Left renal pelvis (tissue), 4 donors: ENCODE measurements at regions not wholly inside any gene's neighbourhood (a gene's known extent, or its start where the extent isn't known, plus 50 kb on each side); places are given as distances from the start of the nearest gene placed in this dataset.
"Not testable (repeated sequence)": the region's sequence is repeated elsewhere in the genome, so short reads cannot be mapped to it uniquely, and the experiment has no call there.

ENCODE experiments used
- DNase-seq, 4 donors: peaks; one replicate each; pipeline ENCODE4 v3.0.0-alpha.2; 2013; ENCODE audit warnings: low read depth in 4 of 4, low spot score in 3 of 4

DNA sequence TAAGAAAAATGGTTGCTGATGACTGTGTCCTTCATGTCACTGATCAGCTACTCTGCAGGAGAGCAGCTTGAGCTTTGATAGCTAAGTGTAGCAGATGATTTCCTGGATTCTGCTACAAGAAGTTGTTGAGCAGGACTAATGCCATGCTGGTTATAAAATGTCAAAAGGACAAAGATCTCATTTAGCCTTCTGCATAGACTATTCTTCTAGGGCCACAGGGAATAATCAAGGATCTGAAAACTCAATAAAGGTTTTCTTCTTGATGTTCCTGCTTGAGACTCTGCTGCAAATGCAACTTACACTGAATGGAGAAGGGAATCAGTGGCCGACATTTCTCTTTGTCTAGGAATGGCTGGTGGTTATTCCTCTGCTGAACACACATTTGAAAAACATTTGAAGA is 360.3 kb upstream of the PTCHD4 start:
- DNase-seq, result no peak

DNA sequence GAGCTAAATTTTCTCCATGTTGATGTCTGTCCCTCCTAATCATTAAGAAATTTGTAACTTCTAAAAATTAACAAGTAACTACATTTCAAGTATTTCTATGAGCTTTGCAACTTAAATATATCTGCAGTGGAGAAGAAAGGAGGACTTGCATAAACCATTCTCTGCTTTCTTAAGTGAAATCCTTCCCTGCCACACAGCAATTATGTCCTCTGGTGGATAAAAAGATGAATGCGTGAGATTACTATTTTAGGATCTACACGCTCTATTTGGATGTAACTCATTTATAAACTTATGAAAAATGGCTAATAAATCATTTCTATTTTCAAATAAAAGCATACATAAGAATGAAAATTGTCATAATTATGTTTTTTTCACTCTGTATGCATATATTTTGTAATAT is 338.0 kb upstream of the PTCHD4 start:
- no peak for DNase-seq

DNA sequence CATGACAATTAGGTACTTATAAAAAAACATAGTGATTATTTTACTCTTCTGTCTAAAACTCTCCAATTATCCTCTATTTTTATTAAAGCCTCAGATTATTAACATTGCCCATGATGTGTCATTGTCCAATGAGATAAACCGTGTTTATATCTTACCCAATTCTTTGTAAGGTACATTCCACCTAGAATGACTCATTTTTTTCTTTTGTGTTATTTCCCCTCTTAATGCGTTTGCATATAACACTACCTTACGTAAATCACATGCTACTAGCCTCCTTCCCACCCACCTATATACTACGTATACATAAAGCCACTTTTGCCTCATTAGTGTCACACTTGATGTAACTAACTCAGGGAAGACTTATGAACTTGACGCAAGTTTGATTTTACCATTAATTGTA is 336.3 kb upstream of the PTCHD4 start:
- DNase-seq, result no peak

DNA sequence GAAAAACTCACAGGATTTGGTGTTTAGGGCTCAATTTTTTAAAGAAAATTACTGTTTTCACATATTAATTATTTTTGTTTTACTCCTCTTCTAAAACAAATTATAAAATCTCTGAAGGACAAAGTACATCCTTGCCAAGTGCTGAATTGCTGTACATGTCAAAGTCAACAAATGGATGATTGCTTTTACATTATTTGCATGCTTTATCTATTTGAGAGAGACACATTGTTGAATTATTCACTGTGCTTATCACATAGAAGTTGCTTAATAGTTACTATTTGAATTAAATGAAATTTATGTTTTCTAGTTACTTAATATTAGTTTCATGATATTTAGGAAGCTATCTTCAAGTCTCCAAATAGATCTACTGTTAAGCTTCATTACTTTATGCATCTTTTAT is 318.6 kb upstream of the PTCHD4 start:
- no peak for DNase-seq

DNA sequence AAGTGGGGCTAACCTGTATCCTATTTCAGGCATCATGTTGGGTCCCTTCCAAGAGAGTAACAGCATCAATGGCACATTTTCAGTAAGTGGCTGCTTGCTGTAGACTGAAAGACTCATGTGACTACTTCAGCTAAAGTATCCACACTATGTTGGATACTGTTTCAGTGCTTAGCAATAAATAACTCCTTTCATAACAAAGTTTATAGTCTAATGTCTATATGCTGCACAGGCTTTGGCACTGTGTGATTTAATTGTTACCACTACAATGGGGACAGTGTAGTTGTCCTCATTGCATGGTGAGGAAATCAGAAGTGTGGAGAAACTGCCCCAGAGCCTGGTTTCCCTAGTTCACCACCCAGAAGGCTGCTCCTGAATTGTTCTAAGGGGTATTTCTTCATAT is 318.0 kb upstream of the PTCHD4 start:
- no peak for DNase-seq

DNA sequence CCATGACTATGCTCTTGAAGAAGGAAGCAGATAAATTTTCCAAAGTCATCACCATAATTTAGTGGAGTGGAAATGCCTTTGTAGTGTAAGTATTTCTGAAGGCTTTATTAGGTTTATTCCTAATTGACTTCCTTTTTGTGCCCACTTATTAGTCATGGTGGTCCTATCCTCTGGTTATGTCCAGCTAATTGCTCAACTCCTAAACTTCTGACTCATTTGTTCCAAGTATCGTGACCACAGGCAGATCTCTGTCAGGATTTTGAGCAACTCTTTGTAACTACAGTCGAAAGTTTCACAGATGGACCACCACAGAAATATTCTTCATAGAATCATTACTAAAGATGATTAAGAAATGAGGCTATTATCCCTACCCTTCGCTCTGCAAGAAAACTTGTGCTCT is 315.6 kb upstream of the PTCHD4 start:
- no peak for DNase-seq

DNA sequence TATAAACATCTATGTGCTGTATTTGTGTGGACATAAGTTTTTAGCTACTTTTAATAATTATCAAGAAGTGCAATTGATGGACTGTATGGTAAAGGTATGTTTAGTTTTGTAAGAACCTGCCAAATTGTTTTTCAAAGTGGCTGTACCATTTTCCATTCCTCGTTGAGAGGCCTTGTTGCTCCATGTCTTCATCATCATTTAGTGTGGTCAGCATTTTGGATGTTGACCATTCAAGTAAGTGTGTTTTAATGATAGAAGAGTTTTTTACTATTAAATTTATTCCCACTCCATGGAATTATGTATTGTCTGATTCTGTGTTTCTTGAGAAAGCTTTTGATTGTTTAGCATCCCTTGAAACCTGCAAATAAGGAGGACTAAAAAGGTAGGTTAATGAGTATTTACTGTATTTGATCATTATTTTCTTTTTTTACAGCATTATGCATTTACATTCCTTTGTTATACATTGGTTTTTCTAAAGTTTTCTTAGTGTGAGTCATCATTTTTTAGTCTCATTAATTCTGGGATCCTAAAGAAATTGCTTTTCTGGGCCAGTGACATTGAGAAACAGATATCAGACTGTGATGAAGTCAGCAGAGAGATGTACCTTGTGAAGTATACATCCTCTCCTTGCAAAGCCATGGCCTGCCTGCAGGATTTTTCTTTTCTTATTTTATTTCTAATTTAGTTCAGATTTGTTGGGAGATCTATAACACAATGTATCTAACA is 312.8 kb upstream of the PTCHD4 start:
- no peak for DNase-seq

DNA sequence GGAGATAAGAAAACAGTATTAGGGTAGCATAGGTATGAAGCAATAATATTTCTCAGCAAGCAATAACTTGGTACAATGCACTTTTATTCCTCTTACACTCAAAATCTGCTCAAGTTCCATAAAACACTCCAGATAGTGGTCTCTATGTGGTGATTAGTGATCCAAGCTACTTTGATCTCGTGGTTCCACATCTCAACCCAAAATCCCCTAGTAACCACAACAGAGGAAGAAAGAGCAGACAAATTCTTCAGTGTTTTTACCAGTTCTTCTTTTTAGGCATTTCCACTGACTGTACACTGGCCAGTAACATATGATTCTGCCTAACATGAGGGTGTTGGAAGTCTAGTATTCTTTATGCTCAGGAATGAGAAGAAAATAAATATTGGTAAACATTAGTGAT is 309.0 kb upstream of the PTCHD4 start:
- DNase-seq, result no peak

DNA sequence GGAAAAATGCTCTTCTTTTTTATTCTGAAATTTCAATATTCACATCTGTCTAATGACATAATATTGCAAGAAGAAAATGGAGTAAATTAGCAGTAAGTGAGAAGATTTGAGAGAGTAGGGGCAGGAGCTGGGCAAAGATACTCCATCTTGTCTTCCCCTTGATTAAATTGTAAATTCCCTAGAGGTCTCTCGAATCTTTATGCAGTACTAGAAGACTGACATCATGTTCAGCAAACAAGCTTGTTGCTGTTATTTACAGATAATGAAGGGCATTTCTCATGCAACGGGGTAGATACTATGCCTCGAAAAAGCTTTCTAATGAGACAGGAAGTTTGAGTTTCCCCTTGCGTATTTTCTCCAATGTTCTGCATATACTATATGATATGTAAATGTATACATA is 306.9 kb upstream of the PTCHD4 start:
- no peak for DNase-seq

DNA sequence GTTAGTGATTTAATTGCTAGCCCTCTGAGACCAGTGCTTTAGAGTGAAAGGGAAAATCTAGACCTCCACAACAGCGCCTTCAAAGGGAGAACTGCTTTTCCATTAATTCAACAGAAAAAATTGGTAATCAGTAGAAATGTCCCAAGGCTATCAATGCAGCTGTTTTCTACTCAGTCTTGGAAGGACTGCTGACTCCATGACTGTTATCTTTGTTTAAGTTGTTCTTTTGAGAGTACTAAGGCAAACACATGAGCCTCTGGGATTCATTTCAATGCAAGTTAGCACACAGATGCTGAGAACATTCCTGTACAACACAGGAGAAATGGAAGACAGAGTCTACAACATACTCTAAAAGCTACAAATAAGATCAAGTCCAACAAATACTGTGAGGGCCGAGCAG is 301.7 kb upstream of the PTCHD4 start:
- no peak for DNase-seq

DNA sequence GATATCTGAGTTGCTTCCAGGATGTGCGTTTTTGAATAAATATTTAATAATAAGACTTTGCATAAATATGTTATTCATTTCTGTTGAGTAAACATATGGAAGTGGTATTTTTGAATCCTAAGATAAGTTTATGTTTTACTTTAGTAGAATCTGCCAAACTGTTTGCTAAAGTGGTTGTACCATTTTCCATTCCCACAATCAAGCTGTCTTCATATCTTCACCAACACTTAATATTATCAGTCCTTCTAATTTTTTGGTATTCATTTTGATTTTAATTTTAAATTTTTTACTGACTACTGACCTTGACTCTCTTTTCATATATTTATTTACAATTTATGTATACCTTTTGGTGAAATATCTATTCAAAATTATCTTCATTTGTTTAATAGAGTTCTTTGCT is 293.9 kb upstream of the PTCHD4 start:
- DNase-seq, result no peak

DNA sequence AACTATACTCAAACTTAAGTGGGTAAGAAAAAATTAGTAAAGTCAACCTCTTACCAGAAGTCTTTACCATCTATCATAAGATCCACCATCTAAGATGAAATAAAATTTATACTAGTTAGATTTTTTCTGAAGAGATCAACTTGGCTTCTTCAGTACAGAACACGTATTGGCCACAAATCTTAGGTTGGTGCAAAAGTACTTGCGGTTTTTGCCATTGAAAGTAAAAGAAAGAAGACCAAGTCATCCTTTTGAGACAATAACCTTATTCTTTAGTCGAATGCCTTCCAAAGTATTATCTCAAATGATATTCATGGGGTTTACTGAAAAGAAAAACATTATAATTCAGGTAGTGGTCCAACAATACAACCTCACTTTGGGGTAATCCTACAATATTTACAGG is 292.6 kb upstream of the PTCHD4 start:
- no peak for DNase-seq

DNA sequence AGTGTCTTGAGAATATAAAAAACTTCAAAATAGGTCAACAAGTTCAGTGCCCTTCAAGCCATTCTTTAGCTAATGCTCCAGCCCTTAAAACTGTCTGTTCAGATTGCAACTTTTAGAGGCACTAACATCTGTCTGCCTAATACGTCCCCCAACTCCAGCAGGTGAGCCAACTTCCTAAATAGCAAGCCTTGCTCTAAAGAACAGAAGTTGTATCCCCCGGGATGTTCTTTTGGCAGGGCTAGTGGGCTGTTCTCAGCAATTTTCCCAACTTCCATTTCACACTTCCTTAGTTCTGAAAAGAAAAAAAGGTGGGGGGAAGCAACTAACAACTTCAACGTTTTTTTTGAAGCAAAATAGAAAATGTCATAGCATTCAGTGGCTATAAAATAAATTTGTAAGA is 290.0 kb upstream of the PTCHD4 start:
- no peak for DNase-seq

DNA sequence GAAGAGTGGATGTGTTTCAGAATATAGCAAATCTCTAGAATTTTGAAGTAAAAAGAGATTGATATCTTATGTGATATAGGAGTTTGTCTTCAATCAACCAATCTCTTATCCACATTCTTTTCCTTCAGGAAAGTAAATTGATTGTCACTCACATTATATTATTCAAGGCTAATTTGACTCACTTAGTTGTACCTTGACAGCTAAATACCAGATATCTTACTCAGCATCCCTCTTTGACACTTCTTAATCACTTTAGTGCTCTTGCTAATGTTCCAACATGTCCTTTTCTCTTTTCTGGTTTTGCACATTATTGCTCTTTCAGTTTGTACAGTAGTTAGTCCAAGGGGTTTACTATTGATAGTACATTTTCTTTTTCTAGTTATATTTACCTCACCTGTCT is 286.9 kb upstream of the PTCHD4 start:
- no peak for DNase-seq

DNA sequence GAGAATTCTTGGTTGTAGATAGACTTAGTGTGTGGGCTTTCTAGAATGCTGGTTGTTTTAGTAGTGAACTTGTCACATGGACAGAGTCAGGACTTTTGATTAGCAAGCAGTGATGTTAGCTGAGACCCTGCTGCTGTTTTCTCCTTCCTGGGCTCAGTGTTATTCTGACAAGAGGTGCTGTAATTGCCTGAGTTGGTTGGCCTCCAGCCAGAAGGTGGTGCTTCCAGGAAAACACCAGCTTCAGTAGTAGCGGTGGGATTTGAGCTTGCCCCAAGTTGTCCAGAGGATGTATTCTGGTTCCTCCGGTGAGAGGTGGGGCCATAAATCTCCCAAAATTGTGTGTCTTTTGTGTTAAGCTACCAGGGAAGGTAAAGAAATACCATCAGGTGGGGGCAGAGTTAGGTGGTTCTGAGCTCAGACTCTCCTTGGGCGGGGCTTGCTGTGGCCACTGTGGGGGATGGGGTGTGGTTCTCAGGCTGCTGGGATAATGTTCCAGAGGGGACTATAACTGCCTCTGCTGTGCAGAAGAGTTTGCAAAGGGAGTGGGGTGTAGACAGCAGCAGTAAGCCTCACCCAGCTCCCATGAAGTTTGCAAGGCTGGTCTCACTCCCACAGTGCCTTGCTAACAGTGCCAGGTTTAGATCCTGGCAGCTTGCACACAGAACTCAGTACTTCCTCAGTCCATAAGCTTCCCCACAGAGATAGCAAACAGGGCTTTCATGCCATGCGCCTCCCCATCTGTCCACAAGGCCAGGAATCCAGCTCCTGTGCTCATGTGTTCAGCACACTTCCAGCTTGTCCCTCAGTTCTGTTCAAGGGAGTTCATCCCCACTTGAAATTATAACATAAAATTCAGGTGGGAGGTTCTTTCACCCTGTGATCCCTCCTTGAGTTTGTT is 278.4 kb upstream of the PTCHD4 start:
- no peak for DNase-seq

DNA sequence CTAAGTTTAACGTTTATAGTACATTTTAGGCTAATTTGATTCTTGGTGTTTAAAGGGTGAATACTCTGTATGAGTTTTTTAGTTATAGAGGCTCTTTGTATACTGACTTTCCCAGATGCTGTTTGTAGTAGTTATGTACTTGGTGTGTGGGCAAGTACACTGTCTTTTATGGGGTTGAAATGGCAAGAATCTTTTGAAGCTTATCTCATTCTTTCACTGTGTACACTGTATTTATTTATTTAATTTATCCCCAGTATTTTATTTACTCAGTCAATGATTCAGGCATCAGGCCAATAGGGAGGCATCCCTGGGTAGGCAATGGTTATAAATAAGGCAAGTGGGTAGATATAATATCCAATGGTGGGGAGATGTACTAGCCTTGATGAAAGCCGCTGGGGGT is 277.0 kb upstream of the PTCHD4 start:
- DNase-seq, result no peak

DNA sequence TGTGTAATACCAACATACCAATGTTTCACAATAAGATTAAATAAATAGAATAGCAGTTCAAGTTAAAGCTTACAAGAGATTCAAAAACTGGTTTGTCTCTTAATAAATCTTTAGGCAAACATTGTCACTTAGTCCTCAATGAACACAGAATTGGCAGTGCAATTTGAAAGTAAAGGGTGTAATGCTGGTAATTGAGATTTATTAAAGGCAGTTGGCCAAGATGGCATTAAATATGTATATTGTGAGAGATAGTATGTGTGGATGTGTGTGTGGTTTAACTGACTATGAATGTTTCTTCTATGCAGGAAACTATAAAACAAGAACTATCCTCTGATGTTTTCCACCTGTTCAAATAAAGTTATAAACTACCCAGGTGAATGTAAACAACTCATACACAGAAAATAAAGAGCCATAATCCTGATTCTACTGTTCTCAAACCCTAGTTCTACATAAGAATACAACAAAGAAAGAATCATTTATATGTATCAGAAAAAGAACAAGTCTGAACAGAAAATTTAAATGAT is 267.9 kb upstream of the PTCHD4 start:
- DNase-seq, result no peak

DNA sequence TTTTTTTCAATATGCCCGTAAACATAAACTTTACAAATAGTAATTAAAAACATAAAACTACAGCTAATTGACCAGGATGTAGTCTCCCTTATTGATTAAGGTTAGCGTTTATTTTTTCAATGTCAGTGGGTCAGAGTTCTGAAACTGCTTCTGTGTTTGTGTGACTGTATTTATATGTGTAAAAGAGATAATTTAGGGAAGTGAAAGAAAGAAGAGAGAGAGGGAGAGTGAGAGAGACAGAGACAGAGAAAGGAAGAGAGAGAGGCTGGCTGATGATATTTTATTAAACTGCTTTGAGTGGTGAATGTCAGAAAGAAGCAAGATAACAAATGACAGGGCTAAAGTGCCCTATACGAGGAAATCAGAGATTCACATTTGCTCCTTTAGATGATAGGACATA is 266.1 kb upstream of the PTCHD4 start:
- no peak for DNase-seq

DNA sequence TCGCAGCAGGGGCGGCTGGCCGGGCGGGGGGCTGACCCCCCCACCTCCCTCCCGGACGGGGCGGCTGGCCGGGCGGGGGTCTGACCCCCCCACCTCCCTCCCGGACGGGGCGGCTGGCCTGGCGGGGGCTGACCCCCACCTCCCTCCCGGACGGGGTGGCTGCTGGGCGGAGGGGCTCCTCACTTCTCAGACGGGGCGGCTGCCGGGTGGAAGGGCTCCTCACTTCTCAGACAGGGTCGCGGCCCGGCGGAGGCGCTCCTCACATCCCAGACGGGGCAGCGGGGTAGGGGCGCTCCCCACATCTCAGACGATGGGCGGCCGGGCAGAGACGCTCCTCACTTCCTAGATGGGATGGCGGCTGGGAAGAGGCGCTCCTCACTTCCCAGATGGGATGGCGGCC is 260.2 kb upstream of the PTCHD4 start:
- not testable (repeated sequence) for DNase-seq

DNA sequence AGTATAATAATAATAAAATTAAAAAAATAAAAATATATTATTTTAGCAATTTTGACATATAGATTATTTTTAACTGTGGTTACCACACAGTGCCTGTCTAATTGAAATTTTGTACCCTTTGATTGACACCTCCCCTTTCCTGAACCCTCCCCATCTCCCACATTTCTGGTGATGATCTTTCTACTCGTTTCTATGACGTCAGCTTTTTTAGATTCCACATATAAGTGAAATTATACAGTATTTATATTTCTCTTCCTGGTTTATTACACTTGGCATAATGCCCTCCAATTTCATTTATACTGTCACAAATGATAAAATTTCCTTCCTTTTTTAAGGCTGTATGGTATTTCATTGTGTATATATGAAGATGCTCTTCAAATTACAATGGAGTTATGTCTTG is 258.1 kb upstream of the PTCHD4 start:
- DNase-seq, result no peak

DNA sequence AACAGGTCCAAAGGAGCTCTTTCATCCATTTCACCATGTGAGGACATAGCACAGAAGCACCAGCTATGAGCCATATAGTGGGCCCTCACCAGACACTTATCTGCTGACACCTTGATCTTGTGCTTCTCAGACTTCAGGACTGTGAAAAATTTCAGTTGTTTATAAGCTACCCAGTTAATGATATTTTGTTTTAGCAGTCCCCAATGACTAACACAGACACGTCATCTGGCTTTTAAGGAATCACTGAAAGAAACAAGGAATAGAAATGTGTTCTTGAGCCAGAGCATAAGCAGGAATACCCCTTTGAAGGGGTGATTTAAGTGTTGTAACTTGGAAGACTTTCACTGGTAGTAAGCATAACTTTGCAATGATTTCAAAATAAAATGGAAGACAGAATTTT is 214.7 kb upstream of the PTCHD4 start:
- no peak for DNase-seq

DNA sequence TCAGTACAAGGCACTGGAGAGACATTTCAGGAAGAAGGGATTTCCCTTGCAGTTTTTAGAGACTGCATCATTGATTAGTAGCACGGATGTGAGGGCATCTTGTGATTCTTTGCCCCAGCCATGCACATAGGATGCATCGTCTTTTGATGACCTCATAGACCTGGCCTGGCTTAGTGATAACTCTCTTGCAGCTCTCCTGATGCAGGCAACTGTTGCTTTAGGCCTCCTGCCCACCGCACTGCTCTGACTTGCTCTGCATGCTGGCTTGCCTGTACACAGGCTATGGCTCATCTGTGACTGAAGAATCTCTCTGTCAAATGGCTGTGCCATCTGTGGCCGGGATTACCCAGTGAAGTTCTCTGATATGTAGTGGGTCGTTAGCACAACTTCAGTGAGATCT is 207.7 kb upstream of the PTCHD4 start:
- no peak for DNase-seq
